ENCODE measurements at regions not wholly inside any gene's neighbourhood (a gene's known extent, or its start where the extent isn't known, plus 50 kb on each side); places are given as distances from the start of the nearest gene placed in this dataset.

DNA sequence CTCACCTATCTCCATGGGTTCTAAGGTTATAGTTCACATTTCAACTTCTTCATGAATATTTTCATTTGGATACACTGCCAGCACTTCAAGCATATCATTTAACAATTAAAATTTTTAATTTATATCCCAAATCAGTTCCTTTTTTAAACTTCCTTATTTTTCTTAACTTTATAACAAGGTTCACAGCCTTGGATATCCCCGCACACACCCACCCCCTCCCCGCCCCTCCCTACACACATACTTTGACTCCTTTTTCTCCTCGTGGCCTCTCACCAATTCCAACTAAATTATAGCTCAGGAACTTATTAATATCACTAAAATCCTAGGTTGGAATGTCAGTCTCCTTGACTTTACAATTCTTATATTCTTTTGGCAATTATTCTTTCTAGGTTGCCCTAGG, 163.6 kb upstream of the SETBP1 start:
- TF ChIP-seq, protein P1, sequence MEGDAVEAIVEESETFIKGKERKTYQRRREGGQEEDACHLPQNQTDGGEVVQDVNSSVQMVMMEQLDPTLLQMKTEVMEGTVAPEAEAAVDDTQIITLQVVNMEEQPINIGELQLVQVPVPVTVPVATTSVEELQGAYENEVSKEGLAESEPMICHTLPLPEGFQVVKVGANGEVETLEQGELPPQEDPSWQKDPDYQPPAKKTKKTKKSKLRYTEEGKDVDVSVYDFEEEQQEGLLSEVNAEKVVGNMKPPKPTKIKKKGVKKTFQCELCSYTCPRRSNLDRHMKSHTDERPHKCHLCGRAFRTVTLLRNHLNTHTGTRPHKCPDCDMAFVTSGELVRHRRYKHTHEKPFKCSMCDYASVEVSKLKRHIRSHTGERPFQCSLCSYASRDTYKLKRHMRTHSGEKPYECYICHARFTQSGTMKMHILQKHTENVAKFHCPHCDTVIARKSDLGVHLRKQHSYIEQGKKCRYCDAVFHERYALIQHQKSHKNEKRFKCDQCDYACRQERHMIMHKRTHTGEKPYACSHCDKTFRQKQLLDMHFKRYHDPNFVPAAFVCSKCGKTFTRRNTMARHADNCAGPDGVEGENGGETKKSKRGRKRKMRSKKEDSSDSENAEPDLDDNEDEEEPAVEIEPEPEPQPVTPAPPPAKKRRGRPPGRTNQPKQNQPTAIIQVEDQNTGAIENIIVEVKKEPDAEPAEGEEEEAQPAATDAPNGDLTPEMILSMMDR (IDR thresholded peaks at IDR 0.05): no peak
- TF ChIP-seq EP300 (IDR thresholded peaks at IDR 0.05): no peak

Data from suprapubic skin (tissue), 3 donors.